ENCODE measurements at regions not wholly inside any gene's neighbourhood (a gene's known extent, or its start where the extent isn't known, plus 50 kb on each side); places are given as distances from the start of the nearest gene placed in this dataset.

GRCh38 chr1:230506451-230506850 lies 80.3 kb upstream of the PGBD5 start:
- TF ChIP-seq CTCF (IDR thresholded peaks at IDR 0.05; ENCODE audit: low read depth, low read length) (no peak), EZH2phosphoT487 (IDR thresholded peaks at IDR 0.05; ENCODE audit: low read depth) (no peak)

Data from OCI-LY3 (cell line).